DOHH2 (cell line): ENCODE measurements at regions not wholly inside any gene's neighbourhood (a gene's known extent, or its start where the extent isn't known, plus 50 kb on each side); places are given as distances from the start of the nearest gene placed in this dataset.
"Not testable (repeated sequence)": the region's sequence is repeated elsewhere in the genome, so short reads cannot be mapped to it uniquely, and the experiment has no call there.

Source experiments
- EZH2phosphoT487 ChIP-seq: fragments of 200-600 bp; sonication (generic); IDR thresholded peaks from 2 replicates; pipeline ENCODE4 v1.6.1; 2017; ENCODE audit warnings: borderline replicate concordance, mild to moderate bottlenecking, antibody characterized with exemption, low read length, moderate library complexity, mixed read lengths
- TF ChIP-seq, protein P1 (sequence below): fragments of 200-600 bp; sonication (generic); IDR thresholded peaks from one replicate; pipeline ENCODE4 v1.5.1; 2014; ENCODE audit warnings: antibody characterized with exemption, mild to moderate bottlenecking, low read depth, low read length; ENCODE audit not compliant: poor library complexity, severe bottlenecking

DNA sequence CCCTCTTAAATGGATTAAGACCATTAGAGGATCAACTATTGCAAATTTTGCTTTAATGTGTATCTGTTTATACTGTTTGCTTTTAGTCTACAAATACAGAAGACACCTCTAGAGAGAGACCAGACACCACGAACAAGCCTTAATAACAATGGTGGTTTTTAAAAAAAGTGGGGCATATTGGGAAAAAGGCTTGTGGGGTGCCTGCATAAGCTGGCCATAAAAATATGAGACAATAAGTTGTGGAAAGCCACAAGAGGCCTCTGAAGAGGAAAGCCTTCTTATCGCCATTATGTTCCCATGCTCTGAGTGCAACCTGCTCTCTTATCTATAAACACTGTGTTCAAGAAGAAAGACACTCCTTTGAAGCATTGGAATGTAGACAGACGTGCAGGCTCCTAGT, 52.0 kb upstream of the PRSS16 start:
- TF ChIP-seq, protein P1, sequence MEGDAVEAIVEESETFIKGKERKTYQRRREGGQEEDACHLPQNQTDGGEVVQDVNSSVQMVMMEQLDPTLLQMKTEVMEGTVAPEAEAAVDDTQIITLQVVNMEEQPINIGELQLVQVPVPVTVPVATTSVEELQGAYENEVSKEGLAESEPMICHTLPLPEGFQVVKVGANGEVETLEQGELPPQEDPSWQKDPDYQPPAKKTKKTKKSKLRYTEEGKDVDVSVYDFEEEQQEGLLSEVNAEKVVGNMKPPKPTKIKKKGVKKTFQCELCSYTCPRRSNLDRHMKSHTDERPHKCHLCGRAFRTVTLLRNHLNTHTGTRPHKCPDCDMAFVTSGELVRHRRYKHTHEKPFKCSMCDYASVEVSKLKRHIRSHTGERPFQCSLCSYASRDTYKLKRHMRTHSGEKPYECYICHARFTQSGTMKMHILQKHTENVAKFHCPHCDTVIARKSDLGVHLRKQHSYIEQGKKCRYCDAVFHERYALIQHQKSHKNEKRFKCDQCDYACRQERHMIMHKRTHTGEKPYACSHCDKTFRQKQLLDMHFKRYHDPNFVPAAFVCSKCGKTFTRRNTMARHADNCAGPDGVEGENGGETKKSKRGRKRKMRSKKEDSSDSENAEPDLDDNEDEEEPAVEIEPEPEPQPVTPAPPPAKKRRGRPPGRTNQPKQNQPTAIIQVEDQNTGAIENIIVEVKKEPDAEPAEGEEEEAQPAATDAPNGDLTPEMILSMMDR, result not testable (repeated sequence)
- TF ChIP-seq EZH2phosphoT487, result not testable (repeated sequence)
